ENCODE measurements at regions not wholly inside any gene's neighbourhood (a gene's known extent, or its start where the extent isn't known, plus 50 kb on each side); places are given as distances from the start of the nearest gene placed in this dataset.

- H3K9me3 ChIP-seq (ENCODE audit: control insufficient read depth, insufficient read depth, low read length): no peaks in the 10 kb centered on the region; the same call in 1 of the 2 replicates
- POLR2A ChIA-PET: no interaction called here
- DNase-seq (ENCODE audit: low read depth, low spot score): no peak
- H3K27me3 ChIP-seq (ENCODE audit: control insufficient read depth, insufficient read depth, low read length): no peaks in the 10 kb centered on the region
- H3K4me3 ChIP-seq (ENCODE audit: low read depth, low read length): no peak overlapping the region
- CTCF ChIA-PET: no interaction called here
- TF ChIP-seq CTCF (IDR thresholded peaks at IDR 0.05; ENCODE audit: low read depth, low read length): no peak
- H3K27ac ChIP-seq (ENCODE audit: low read depth, low read length): no peak overlapping the region
These were observed 620.1 kb downstream of the HTR1B start for GRCh38 chr6:76843054-76843822.

- ChIA-PET POLR2A (no interaction called here), CTCF (no interaction called here)
- Histone ChIP-seq H3K9me3 (ENCODE audit: control insufficient read depth, insufficient read depth, low read length) (no peaks in the 10 kb centered on the region; the same call in 1 of the 2 replicates), H3K27ac (ENCODE audit: low read depth, low read length) (no peak overlapping the region), H3K4me3 (ENCODE audit: low read depth, low read length) (no peak overlapping the region), H3K27me3 (ENCODE audit: control insufficient read depth, insufficient read depth, low read length) (no peaks in the 10 kb centered on the region)
- no peak for DNase-seq (ENCODE audit: low read depth, low spot score)
- TF ChIP-seq CTCF (IDR thresholded peaks at IDR 0.05; ENCODE audit: low read depth, low read length): no peak
These were observed 622.4 kb downstream of the HTR1B start for GRCh38 chr6:76840865-76841264.

- Histone ChIP-seq H3K9me3 (ENCODE audit: control insufficient read depth, insufficient read depth, low read length) (no peaks in the 10 kb centered on the region; the same call in 1 of the 2 replicates), H3K4me3 (ENCODE audit: low read depth, low read length) (no peak overlapping the region), H3K27ac (ENCODE audit: low read depth, low read length) (no peak overlapping the region), H3K27me3 (ENCODE audit: control insufficient read depth, insufficient read depth, low read length) (no peaks in the 10 kb centered on the region)
- ChIA-PET CTCF (no interaction called here), POLR2A (interaction anchor here (0.6 kb wide), 1 partner anchor 16 kb away, joined by 4 read pairs; no protein-coding TSS in a partner anchor)
- DNase-seq (ENCODE audit: low read depth, low spot score): no peak
- TF ChIP-seq CTCF (IDR thresholded peaks at IDR 0.05; ENCODE audit: low read depth, low read length): no peak
These were observed 623.1 kb downstream of the HTR1B start for GRCh38 chr6:76840041-76840745.

- H3K27ac ChIP-seq (ENCODE audit: low read depth, low read length): no peak overlapping the region
- no peaks in the 10 kb centered on the region; the same call in 1 of the 2 replicates for H3K9me3 ChIP-seq (ENCODE audit: control insufficient read depth, insufficient read depth, low read length)
- H3K27me3 ChIP-seq (ENCODE audit: control insufficient read depth, insufficient read depth, low read length): no peaks in the 10 kb centered on the region
- ChIA-PET CTCF (no interaction called here), POLR2A (no interaction called here)
- no peak overlapping the region for H3K4me3 ChIP-seq (ENCODE audit: low read depth, low read length)
- TF ChIP-seq CTCF (IDR thresholded peaks at IDR 0.05; ENCODE audit: low read depth, low read length): no peak
- DNase-seq (ENCODE audit: low read depth, low spot score): no peak
These were observed 623.8 kb downstream of the HTR1B start for GRCh38 chr6:76839505-76839904.

GRCh38 chr6:76837564-76837963, 625.7 kb downstream of the HTR1B start:
- H3K27ac ChIP-seq (ENCODE audit: low read depth, low read length): no peak overlapping the region
- H3K4me3 ChIP-seq (ENCODE audit: low read depth, low read length): no peak overlapping the region
- no peak for TF ChIP-seq CTCF (IDR thresholded peaks at IDR 0.05; ENCODE audit: low read depth, low read length)
- no peak for DNase-seq (ENCODE audit: low read depth, low spot score)
- H3K9me3 ChIP-seq (ENCODE audit: control insufficient read depth, insufficient read depth, low read length): no peaks in the 10 kb centered on the region; the same call in 1 of the 2 replicates
- ChIA-PET CTCF (no interaction called here), POLR2A (interaction anchor here (0.7 kb wide), 1 partner anchor 982 kb away, joined by 3 read pairs; no protein-coding TSS in a partner anchor)
- no peaks in the 10 kb centered on the region for H3K27me3 ChIP-seq (ENCODE audit: control insufficient read depth, insufficient read depth, low read length)
